RWPE2 (cell line): ENCODE measurements at regions not wholly inside any gene's neighbourhood (a gene's known extent, or its start where the extent isn't known, plus 50 kb on each side); places are given as distances from the start of the nearest gene placed in this dataset.

ENCODE experiments used
- ATAC-seq: fragments of 200-7000 bp; cut with Tn5 transposase; 3 replicates; pipeline ENCODE4 v1.9.1; 2021; ENCODE audit warnings: low read depth
- DNase-seq: peaks from one replicate; pipeline ENCODE4 v3.0.0-alpha.2; 2020; ENCODE audit warnings: low spot score
- H3K27ac ChIP-seq: fragments of 450-650 bp; 2 replicates; pipeline ENCODE4 v1.5.1; 2017; ENCODE audit warnings: mild to moderate bottlenecking; ENCODE audit not compliant: poor library complexity, severe bottlenecking
- H3K27me3 ChIP-seq: fragments of 250-450 bp; sonication (Bioruptor Pico); 2 replicates; pipeline ENCODE4 v1.5.1; 2021; ENCODE audit warnings: mild to moderate bottlenecking, moderate library complexity; ENCODE audit not compliant: insufficient read depth, poor library complexity, severe bottlenecking
- H3K36me3 ChIP-seq: fragments of 250-450 bp; sonication (Bioruptor Pico); 2 replicates; pipeline ENCODE4 v1.5.1; 2020; ENCODE audit warnings: low read depth, mild to moderate bottlenecking, moderate library complexity
- H3K4me1 ChIP-seq: fragments of 250-450 bp; sonication (Bioruptor Pico); 2 replicates; pipeline ENCODE4 v1.5.1; 2021; ENCODE audit warnings: mild to moderate bottlenecking, moderate library complexity; ENCODE audit not compliant: insufficient read depth, poor library complexity, severe bottlenecking
- H3K4me3 ChIP-seq: fragments of 250-450 bp; sonication (Bioruptor Pico); 2 replicates; pipeline ENCODE4 v1.5.1; 2021; ENCODE audit warnings: mild to moderate bottlenecking, moderate library complexity; ENCODE audit not compliant: severe bottlenecking
- H3K9me3 ChIP-seq: fragments of 250-450 bp; sonication (Bioruptor Pico); 2 replicates; pipeline ENCODE4 v1.5.1; 2021; ENCODE audit warnings: mild to moderate bottlenecking, moderate library complexity; ENCODE audit not compliant: severe bottlenecking
- TF ChIP-seq, protein P1 (sequence below): fragments of 450-650 bp; IDR thresholded peaks from one replicate; pipeline ENCODE4 v1.5.1; 2017; ENCODE audit warnings: mild to moderate bottlenecking, moderate library complexity; ENCODE audit not compliant: poor library complexity, severe bottlenecking

DNA sequence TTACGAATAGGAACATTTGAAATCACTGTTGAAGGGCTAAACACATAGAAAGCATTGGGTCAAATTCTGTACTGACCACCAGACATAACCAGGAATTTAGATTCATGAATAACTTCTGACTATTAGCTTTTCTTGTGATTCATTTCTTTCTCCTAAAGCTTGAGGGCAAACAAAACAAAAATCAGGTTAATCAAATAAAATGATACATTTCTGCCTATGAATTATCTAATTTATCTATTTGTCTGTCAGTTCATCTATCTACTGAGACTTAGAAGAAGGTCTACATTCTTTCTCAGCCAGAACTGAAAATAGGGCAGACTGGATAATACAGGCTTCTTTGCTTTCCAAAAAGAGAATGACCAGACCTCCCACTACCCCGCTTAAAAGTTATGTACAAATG lies 65.9 kb upstream of the ST3GAL6 start:
- peaks cover 5% of the 10 kb centered on the region for H3K4me1 ChIP-seq
- H3K36me3 ChIP-seq: no peaks in the 10 kb centered on the region
- H3K4me3 ChIP-seq: no peak overlapping the region
- TF ChIP-seq, protein P1, sequence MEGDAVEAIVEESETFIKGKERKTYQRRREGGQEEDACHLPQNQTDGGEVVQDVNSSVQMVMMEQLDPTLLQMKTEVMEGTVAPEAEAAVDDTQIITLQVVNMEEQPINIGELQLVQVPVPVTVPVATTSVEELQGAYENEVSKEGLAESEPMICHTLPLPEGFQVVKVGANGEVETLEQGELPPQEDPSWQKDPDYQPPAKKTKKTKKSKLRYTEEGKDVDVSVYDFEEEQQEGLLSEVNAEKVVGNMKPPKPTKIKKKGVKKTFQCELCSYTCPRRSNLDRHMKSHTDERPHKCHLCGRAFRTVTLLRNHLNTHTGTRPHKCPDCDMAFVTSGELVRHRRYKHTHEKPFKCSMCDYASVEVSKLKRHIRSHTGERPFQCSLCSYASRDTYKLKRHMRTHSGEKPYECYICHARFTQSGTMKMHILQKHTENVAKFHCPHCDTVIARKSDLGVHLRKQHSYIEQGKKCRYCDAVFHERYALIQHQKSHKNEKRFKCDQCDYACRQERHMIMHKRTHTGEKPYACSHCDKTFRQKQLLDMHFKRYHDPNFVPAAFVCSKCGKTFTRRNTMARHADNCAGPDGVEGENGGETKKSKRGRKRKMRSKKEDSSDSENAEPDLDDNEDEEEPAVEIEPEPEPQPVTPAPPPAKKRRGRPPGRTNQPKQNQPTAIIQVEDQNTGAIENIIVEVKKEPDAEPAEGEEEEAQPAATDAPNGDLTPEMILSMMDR: no peak
- H3K27me3 ChIP-seq: no peaks in the 10 kb centered on the region
- no peak overlapping the region for H3K27ac ChIP-seq
- no peak for DNase-seq
- H3K9me3 ChIP-seq: no peaks in the 10 kb centered on the region
- ATAC-seq: no peak

DNA sequence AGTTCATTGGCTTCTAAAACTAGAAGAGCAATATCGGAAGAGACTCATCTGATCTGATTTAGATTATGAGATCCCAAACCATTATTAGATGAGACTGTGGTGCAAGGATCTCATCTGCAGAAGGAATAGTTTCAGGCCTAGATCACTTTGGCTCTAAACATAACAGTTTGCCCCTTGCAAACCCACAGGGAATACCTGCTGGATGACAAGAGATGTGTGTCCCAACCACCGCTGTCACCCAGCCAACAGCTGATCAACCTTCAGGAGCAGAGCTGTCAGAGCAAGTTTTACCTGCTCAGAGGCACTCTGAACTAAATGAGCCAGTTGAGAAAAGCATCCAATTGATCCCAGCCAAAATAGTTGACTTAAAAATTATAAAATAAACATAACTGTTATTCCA lies 64.0 kb upstream of the ST3GAL6 start:
- Histone ChIP-seq H3K9me3 (no peaks in the 10 kb centered on the region), H3K36me3 (no peaks in the 10 kb centered on the region), H3K4me1 (peaks cover 5% of the 10 kb centered on the region), H3K4me3 (no peak overlapping the region), H3K27me3 (no peaks in the 10 kb centered on the region), H3K27ac (no peak overlapping the region)
- ATAC-seq (peak; percentile 55), DNase-seq (no peak)
- TF ChIP-seq, protein P1: no peak

DNA sequence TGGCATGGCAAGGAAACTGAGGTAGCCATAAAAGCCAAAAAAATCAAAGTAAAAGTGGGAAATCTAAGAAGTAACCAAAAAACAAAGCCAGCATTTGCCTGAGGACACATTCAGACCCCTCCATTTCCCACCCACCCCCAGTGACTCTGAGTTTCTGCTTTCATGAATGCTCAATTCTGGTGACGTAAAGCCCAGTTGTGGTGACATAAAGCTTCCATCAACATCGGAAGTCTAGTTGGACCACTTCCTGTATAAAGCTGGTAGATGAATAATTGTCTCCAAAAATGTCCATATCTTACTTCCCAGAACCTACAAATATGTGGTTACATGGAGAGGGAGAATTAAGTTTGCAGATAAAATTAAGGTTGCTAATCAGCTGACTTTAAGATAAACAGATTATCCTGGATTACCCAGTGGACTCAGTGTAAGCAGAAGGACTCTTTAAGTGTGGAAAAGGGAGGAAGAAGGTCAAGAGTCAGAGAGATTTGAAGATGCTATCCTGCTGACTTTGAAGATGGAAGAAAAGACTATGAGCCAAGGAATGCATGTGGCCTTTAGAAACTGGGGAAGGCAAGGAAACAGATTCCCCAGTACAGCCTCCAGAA lies 62.0 kb upstream of the ST3GAL6 start:
- no peak overlapping the region for H3K4me3 ChIP-seq
- TF ChIP-seq, protein P1: no peak
- H3K27ac ChIP-seq: no peak overlapping the region
- H3K4me1 ChIP-seq: peaks cover 2% of the 10 kb centered on the region
- ATAC-seq: no peak
- H3K27me3 ChIP-seq: no peaks in the 10 kb centered on the region
- H3K36me3 ChIP-seq: no peaks in the 10 kb centered on the region
- H3K9me3 ChIP-seq: no peaks in the 10 kb centered on the region
- no peak for DNase-seq

GRCh38 chr3:98702166-98702565 lies 61.0 kb upstream of the ST3GAL6 start:
- no peaks in the 10 kb centered on the region for H3K27me3 ChIP-seq
- TF ChIP-seq, protein P1: no peak
- H3K4me3 ChIP-seq: no peak overlapping the region
- no peaks in the 10 kb centered on the region for H3K36me3 ChIP-seq
- no peaks in the 10 kb centered on the region for H3K9me3 ChIP-seq
- ATAC-seq (no peak), DNase-seq (no peak)
- H3K27ac ChIP-seq: no peak overlapping the region
- no peaks in the 10 kb centered on the region for H3K4me1 ChIP-seq

DNA sequence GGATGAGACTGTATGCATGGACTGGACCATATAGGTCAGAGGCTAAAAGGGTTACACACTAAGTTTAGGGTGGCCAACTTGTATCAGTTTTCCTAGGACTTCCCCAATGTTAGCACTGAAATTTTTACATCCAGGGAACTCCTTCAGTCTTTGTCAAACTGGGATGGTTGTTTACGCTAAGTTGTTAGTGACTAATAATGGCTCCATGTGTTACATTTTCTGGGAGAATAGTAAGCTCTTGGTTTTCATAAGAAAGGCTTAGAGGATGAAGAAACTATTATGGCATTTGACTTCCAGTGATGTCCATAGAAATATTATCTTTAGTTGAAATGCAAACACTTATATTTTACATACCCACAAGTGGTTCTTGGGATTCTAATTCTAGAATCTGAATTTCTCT lies 57.9 kb upstream of the ST3GAL6 start:
- Histone ChIP-seq H3K27ac (no peak overlapping the region), H3K36me3 (no peaks in the 10 kb centered on the region), H3K27me3 (no peaks in the 10 kb centered on the region), H3K4me1 (no peaks in the 10 kb centered on the region), H3K4me3 (no peak overlapping the region), H3K9me3 (no peaks in the 10 kb centered on the region)
- no peak for ATAC-seq
- DNase-seq: no peak
- TF ChIP-seq, protein P1: no peak
